CD4-positive, CD25-positive, alpha-beta regulatory T cell (primary cell): ENCODE measurements at regions not wholly inside any gene's neighbourhood (a gene's known extent, or its start where the extent isn't known, plus 50 kb on each side); places are given as distances from the start of the nearest gene placed in this dataset.

Experiments
- ATAC-seq, 2 donors: fragments of 150-1000 bp; cut with Tn5 transposase; one replicate each; pipeline ENCODE4 v1.10.0; 2021; ENCODE audit warnings: low read depth in 2 of 2, moderate number of reproducible peaks in 2 of 2, moderate library complexity in 1 of 2
- DNase-seq, 3 donors: peaks; one replicate each; pipeline versions ENCODE4 v3.0.0 to v3.0.0-alpha.2; 2012 to 2022; ENCODE audit warnings: mixed read lengths in 1 of 3
- H3K27ac ChIP-seq: one replicate; pipeline ENCODE4 v1.7.0; 2013; ENCODE audit warnings: mild to moderate bottlenecking, low read length; ENCODE audit not compliant: insufficient read depth, poor library complexity, severe bottlenecking
- H3K27me3 ChIP-seq: one replicate; pipeline ENCODE4 v1.7.0; 2013; ENCODE audit warnings: low read length; ENCODE audit not compliant: control insufficient read depth, insufficient read depth
- H3K36me3 ChIP-seq: one replicate; pipeline ENCODE4 v1.7.0; 2013; ENCODE audit warnings: mild to moderate bottlenecking, low read length, moderate library complexity; ENCODE audit not compliant: control insufficient read depth, insufficient read depth
- H3K4me1 ChIP-seq: 2 replicates; pipeline ENCODE4 v1.7.0; 2013; ENCODE audit warnings: mild to moderate bottlenecking, low read length; ENCODE audit not compliant: insufficient read depth, control insufficient read depth, poor library complexity, severe bottlenecking
- H3K4me3 ChIP-seq: one replicate; pipeline ENCODE4 v1.7.0; 2013; ENCODE audit warnings: low read depth, mild to moderate bottlenecking, low read length, moderate library complexity
- H3K9me3 ChIP-seq, 2 experiments: 1 replicate in 1 of 2; 2 replicates in 1 of 2; pipeline ENCODE4 v1.7.0; 2013; ENCODE audit warnings: low read length in 2 of 2, mild to moderate bottlenecking in 1 of 2, moderate library complexity in 1 of 2; ENCODE audit not compliant: control insufficient read depth in 2 of 2
- H3K27ac Mint-ChIP-seq, 3 donors: one replicate each; pipeline ENCODE4 v1.8.0; 2020 to 2022; ENCODE audit warnings: mild to moderate bottlenecking in 3 of 3, mixed read lengths in 3 of 3, moderate library complexity in 2 of 3
- H3K27me3 Mint-ChIP-seq: one replicate; pipeline ENCODE4 v1.8.0; 2022; ENCODE audit warnings: mild to moderate bottlenecking, mixed read lengths
- H3K36me3 Mint-ChIP-seq: one replicate; pipeline ENCODE4 v1.8.0; 2020; ENCODE audit warnings: mixed read lengths
- H3K4me1 Mint-ChIP-seq, 4 donors: one replicate each; pipeline ENCODE4 v1.8.0; 2020 to 2022; ENCODE audit warnings: mixed read lengths in 4 of 4, mild to moderate bottlenecking in 1 of 4
- H3K4me3 Mint-ChIP-seq, 4 donors: one replicate each; pipeline ENCODE4 v1.8.0; 2020 to 2022; ENCODE audit warnings: mild to moderate bottlenecking in 4 of 4, mixed read lengths in 4 of 4, moderate library complexity in 3 of 4
- H3K9me3 Mint-ChIP-seq, 7 donors: one replicate each; pipeline ENCODE4 v1.8.0; 2020 to 2022; ENCODE audit warnings: mixed read lengths in 7 of 7, mild to moderate bottlenecking in 3 of 7, moderate library complexity in 2 of 7

DNA sequence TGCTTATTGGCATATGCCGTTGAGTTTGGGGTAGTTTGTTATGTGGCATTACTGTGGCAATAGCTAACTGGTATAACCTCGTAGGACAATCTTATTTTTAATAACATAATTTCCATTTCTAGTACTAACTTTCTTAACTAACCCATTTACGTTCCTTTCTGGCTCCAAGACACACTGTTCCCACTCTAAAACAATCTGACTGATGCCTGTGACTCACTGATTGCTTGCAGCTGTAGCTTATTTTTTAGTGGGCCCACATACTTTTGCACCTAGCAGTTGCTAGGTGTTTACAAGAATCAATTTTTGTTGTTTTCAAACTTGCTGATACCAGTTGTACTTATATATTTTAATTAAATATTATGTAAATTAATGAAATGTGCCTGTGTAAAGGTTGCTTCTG, 52.2 kb downstream of the FAT3 start:
- DNase-seq (no peak), ATAC-seq (no peak)
- no peak overlapping the region for H3K4me3 Mint-ChIP-seq
- no peak overlapping the region for H3K4me3 ChIP-seq
- H3K4me1 ChIP-seq: no peaks in the 10 kb centered on the region
- H3K27ac Mint-ChIP-seq: no peak overlapping the region
- H3K27ac ChIP-seq: no peak overlapping the region
- H3K9me3 Mint-ChIP-seq: peaks cover 1 to 10% (median 2%) of the 10 kb centered on the region in 7 donors
- no peaks in the 10 kb centered on the region for H3K9me3 ChIP-seq
- no peaks in the 10 kb centered on the region for H3K36me3 ChIP-seq
- no peaks in the 10 kb centered on the region for H3K27me3 ChIP-seq
- no peaks in the 10 kb centered on the region for H3K4me1 Mint-ChIP-seq
- no peaks in the 10 kb centered on the region for H3K36me3 Mint-ChIP-seq
- H3K27me3 Mint-ChIP-seq: no peaks in the 10 kb centered on the region

DNA sequence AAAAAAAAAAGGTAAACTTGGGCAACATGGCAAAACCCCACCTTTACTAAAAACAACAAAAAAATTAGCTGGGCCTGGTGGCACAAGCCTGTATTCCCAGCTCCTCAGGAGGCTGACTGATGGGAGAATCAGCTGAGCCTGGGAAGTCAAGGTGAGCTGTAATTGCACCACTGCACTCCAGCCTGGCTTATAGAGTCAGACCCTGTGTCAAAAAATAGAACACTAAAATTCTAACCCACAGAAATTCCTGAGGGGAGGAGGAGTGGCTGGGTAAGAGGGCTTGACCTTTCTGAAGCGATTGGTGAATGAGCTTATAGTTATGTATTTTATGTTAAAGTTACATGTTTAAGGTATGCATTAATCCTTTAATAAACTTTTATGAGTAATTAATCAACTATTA, 53.3 kb downstream of the FAT3 start:
- Histone ChIP-seq H3K27me3 (no peaks in the 10 kb centered on the region), H3K4me1 (no peaks in the 10 kb centered on the region), H3K27ac (no peak overlapping the region), H3K9me3 (no peaks in the 10 kb centered on the region), H3K4me3 (no peak overlapping the region), H3K36me3 (no peaks in the 10 kb centered on the region)
- Mint-ChIP-seq H3K9me3 (peaks cover 0 to 8% (median 3%) of the 10 kb centered on the region in 7 donors), H3K36me3 (no peaks in the 10 kb centered on the region), H3K27me3 (no peaks in the 10 kb centered on the region), H3K27ac (no peak overlapping the region), H3K4me1 (no peaks in the 10 kb centered on the region), H3K4me3 (no peak overlapping the region)
- DNase-seq (no peak), ATAC-seq (no peak)

DNA sequence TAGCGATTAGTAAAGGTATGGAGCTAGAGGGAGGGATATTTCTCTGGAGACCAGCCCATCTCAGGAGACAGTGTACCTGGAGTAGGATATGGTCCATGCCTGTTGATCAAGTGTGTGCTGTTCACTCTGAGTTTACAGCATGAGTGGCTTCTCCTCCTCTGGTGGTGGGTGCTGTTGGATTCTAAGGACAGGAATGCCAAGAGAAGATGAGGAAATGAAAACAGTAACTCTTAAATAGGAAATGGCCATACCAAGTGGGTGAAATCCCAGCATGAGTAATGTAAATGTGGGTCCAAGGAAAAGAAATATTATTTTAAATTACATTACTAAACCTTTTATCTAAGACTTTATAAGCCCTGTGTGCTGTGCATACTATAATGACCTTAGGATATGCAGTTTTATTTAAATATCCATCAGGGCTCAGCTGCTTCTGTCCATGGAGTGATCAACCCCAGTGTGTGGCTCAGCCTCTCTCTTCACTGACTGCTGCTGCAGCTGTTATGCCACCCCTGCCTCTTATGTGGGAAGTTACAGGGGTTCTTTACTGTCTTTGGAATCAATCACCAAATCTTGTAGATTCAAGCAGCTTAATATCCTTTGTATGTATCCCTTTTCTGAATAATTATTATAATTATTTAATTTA, 54.3 kb downstream of the FAT3 start:
- H3K27me3 ChIP-seq: no peaks in the 10 kb centered on the region
- H3K9me3 Mint-ChIP-seq: peaks cover 0 to 8% (median 1%) of the 10 kb centered on the region in 7 donors
- H3K27me3 Mint-ChIP-seq: no peaks in the 10 kb centered on the region
- H3K36me3 Mint-ChIP-seq: no peaks in the 10 kb centered on the region
- H3K27ac ChIP-seq: no peak overlapping the region
- no peak overlapping the region for H3K4me3 ChIP-seq
- no peaks in the 10 kb centered on the region for H3K4me1 Mint-ChIP-seq
- H3K9me3 ChIP-seq: no peaks in the 10 kb centered on the region
- no peaks in the 10 kb centered on the region for H3K4me1 ChIP-seq
- H3K4me3 Mint-ChIP-seq: no peak overlapping the region
- no peaks in the 10 kb centered on the region for H3K36me3 ChIP-seq
- ATAC-seq (no peak), DNase-seq (no peak)
- no peak overlapping the region for H3K27ac Mint-ChIP-seq

DNA sequence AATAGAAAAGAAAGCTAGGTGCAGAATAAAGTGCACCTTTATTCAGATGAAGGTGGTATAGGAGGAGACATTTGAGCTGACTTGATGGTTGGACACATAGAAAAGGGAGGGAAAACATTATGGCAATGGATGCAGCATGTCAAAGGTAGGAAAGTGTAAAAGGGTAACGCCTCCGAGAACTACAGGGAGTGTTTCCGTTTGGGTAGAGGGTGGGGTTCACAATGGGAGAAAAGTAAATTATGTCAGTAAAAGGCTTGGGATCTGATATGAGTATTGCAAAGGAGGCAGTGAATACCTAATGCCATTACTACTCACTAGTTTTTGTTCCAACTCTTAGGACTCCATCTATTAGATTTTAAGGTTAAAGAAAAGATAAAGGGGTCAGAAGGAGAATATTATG, 59.5 kb downstream of the FAT3 start:
- H3K4me1 Mint-ChIP-seq: no peaks in the 10 kb centered on the region
- H3K27ac Mint-ChIP-seq: no peak overlapping the region
- Histone ChIP-seq H3K27ac (no peak overlapping the region), H3K36me3 (no peaks in the 10 kb centered on the region), H3K4me1 (no peaks in the 10 kb centered on the region), H3K9me3 (no peaks in the 10 kb centered on the region), H3K4me3 (no peak overlapping the region), H3K27me3 (no peaks in the 10 kb centered on the region)
- DNase-seq (no peak), ATAC-seq (no peak)
- peaks cover 0 to 10% (median 0%) of the 10 kb centered on the region in 7 donors for H3K9me3 Mint-ChIP-seq
- H3K36me3 Mint-ChIP-seq: no peaks in the 10 kb centered on the region
- H3K27me3 Mint-ChIP-seq: no peaks in the 10 kb centered on the region
- H3K4me3 Mint-ChIP-seq: no peak overlapping the region

DNA sequence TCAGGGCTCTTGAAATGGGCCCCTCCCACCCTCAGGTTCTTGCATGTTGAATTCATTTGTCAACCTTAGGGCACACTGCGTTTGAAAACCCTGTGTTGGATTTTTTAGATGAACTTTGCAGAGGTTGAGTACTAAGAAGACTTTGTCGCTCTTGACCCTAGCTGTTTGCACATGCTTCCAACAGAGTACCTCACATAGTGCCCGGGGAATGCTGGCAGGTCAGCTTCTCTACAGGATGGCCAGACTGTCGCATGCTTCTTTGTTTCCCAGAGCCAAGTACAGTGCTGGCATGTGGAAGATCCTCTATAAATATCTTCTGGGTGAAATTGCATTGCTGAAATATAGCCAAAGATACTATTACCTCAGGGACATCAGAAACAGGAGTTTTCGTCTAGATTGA, 59.9 kb downstream of the FAT3 start:
- Histone ChIP-seq H3K27me3 (no peaks in the 10 kb centered on the region), H3K27ac (no peak overlapping the region), H3K36me3 (no peaks in the 10 kb centered on the region), H3K9me3 (no peaks in the 10 kb centered on the region), H3K4me1 (no peaks in the 10 kb centered on the region), H3K4me3 (no peak overlapping the region)
- Mint-ChIP-seq H3K9me3 (peaks cover 0 to 10% (median 0%) of the 10 kb centered on the region in 7 donors), H3K4me1 (no peaks in the 10 kb centered on the region), H3K36me3 (no peaks in the 10 kb centered on the region), H3K27me3 (no peaks in the 10 kb centered on the region), H3K4me3 (no peak overlapping the region), H3K27ac (no peak overlapping the region)
- ATAC-seq: no peak
- DNase-seq: no peak

DNA sequence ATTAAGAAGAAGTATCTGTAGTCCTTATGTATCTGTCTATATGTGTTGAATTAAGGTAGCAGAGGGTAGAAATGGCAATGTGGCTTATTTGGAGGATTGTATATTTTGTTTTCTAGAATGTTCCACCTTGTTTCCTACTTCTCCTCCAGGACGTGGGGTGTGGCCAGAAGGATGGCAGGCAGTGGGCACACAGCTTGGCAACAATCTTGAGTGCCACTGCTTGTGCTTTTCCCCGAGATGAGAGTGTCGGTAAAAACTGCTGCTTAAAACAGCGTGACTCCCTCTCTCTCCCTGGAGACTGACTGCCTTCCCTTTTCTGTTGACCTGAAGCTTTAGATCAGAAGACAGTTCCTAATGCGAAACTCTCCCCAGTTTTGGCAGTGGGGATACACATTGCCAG, 61.2 kb downstream of the FAT3 start:
- H3K27me3 Mint-ChIP-seq: no peaks in the 10 kb centered on the region
- H3K27me3 ChIP-seq: no peaks in the 10 kb centered on the region
- DNase-seq: no peak
- no peaks in the 10 kb centered on the region for H3K36me3 ChIP-seq
- H3K36me3 Mint-ChIP-seq: no peaks in the 10 kb centered on the region
- H3K9me3 Mint-ChIP-seq: peaks cover 0 to 10% (median 0%) of the 10 kb centered on the region in 7 donors
- no peaks in the 10 kb centered on the region for H3K4me1 Mint-ChIP-seq
- no peak overlapping the region for H3K4me3 Mint-ChIP-seq
- no peaks in the 10 kb centered on the region for H3K4me1 ChIP-seq
- H3K4me3 ChIP-seq: no peak overlapping the region
- no peaks in the 10 kb centered on the region for H3K9me3 ChIP-seq
- ATAC-seq: no peak
- no peak overlapping the region for H3K27ac ChIP-seq
- H3K27ac Mint-ChIP-seq: no peak overlapping the region

DNA sequence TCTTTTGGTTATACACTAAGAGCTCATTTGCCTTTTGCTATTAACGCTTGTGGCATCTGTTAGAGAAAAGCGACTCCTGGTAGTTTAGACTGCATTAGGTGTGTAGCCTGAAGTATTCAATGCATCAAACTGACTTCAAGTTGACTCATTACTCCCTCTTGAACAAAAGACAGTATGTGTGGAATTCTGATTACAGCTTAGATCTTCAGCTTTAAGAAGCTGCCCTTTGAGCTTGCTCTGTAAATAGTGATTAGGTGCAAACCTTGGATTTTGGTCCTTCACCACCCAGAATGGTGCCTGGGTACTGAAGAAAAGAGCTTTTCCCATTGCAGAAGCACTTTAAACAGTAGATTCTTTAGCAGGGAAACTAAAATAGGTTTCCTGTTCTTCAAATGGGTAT, 62.1 kb downstream of the FAT3 start:
- H3K36me3 ChIP-seq: no peaks in the 10 kb centered on the region
- no peaks in the 10 kb centered on the region for H3K4me1 ChIP-seq
- no peaks in the 10 kb centered on the region for H3K27me3 ChIP-seq
- Mint-ChIP-seq H3K4me3 (no peak overlapping the region), H3K4me1 (no peaks in the 10 kb centered on the region), H3K27ac (no peak overlapping the region), H3K9me3 (peaks cover 0 to 9% (median 0%) of the 10 kb centered on the region in 7 donors), H3K27me3 (no peaks in the 10 kb centered on the region), H3K36me3 (no peaks in the 10 kb centered on the region)
- ATAC-seq (no peak), DNase-seq (no peak)
- H3K9me3 ChIP-seq: no peaks in the 10 kb centered on the region
- no peak overlapping the region for H3K4me3 ChIP-seq
- no peak overlapping the region for H3K27ac ChIP-seq
